ENCODE measurements at regions not wholly inside any gene's neighbourhood (a gene's known extent, or its start where the extent isn't known, plus 50 kb on each side); places are given as distances from the start of the nearest gene placed in this dataset.

- peaks cover 0 to 2% of the 10 kb centered on the region in 2 donors for H3K9me3 Mint-ChIP-seq
These were observed 341.7 kb upstream of the SEMA3D start for GRCh38 chr7:85528581-85528980.

GRCh38 chr7:85525676-85526075, 338.8 kb upstream of the SEMA3D start:
- H3K9me3 Mint-ChIP-seq, result peaks cover 0 to 3% of the 10 kb centered on the region in 2 donors
- no peaks in the 10 kb centered on the region for H3K36me3 Mint-ChIP-seq (ENCODE audit: insufficient read depth)
- DNase-seq, result no peak
- no peak overlapping the region for H3K27ac Mint-ChIP-seq
- H3K4me3 Mint-ChIP-seq, result no peak overlapping the region
- H3K27me3 Mint-ChIP-seq, result no peaks in the 10 kb centered on the region
- H3K4me1 Mint-ChIP-seq (ENCODE audit: low read depth in 2 of 2), result no peaks in the 10 kb centered on the region
- ATAC-seq (replicated peaks), result no peak

More at GRCh38 chr7:85528581-85528980, 341.7 kb upstream of the SEMA3D start:
- no peaks in the 10 kb centered on the region for H3K27me3 Mint-ChIP-seq
- H3K4me1 Mint-ChIP-seq (ENCODE audit: low read depth in 2 of 2), result no peaks in the 10 kb centered on the region
- H3K36me3 Mint-ChIP-seq (ENCODE audit: insufficient read depth), result no peaks in the 10 kb centered on the region
- no peak for ATAC-seq (replicated peaks)
- no peak overlapping the region for H3K4me3 Mint-ChIP-seq
- H3K27ac Mint-ChIP-seq, result no peak overlapping the region
- DNase-seq, result no peak

DNA sequence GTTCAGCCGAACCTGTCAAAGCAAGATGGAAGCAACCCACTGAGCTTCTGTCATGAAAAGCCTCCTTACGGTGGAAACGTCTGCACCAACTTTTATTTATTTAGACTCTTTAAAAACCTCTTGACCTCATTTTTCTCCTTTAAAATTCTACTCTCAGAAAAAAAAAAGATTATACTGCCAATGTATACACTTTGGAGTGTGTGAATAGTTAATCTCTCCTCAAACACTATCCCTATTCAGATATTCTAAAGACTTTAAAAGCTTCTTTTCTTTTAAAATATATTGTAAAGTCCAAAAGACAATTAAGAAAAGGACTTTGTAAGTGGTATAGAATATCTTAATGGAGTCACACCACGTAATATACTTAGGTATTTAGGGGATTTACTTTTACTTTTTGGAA, 335.2 kb upstream of the SEMA3D start:
- H3K9me3 Mint-ChIP-seq, result peaks cover 0 to 5% of the 10 kb centered on the region in 2 donors
- DNase-seq, result no peak

GRCh38 chr7:85521108-85521694, 334.3 kb upstream of the SEMA3D start:
- DNase-seq (no peak), ATAC-seq (replicated peaks) (no peak)
- Mint-ChIP-seq H3K27ac (no peak overlapping the region), H3K27me3 (no peaks in the 10 kb centered on the region), H3K9me3 (peaks cover 0 to 7% of the 10 kb centered on the region in 2 donors), H3K4me1 (ENCODE audit: low read depth in 2 of 2) (no peaks in the 10 kb centered on the region), H3K4me3 (no peak overlapping the region), H3K36me3 (ENCODE audit: insufficient read depth) (peaks cover 3% of the 10 kb centered on the region)

More for the DNA sequence above, 335.2 kb upstream of the SEMA3D start:
- Mint-ChIP-seq H3K4me3 (no peak overlapping the region), H3K27me3 (no peaks in the 10 kb centered on the region), H3K27ac (no peak overlapping the region), H3K36me3 (ENCODE audit: insufficient read depth) (no peaks in the 10 kb centered on the region), H3K4me1 (ENCODE audit: low read depth in 2 of 2) (no peaks in the 10 kb centered on the region)
- ATAC-seq (replicated peaks), result no peak

- Mint-ChIP-seq H3K4me1 (ENCODE audit: low read depth in 2 of 2) (no peaks in the 10 kb centered on the region), H3K9me3 (peaks cover 7 to 9% of the 10 kb centered on the region in 2 donors), H3K27me3 (no peaks in the 10 kb centered on the region), H3K27ac (no peak overlapping the region), H3K4me3 (no peak overlapping the region), H3K36me3 (ENCODE audit: insufficient read depth) (peaks cover 3% of the 10 kb centered on the region)
- no peak for DNase-seq
- no peak for ATAC-seq (replicated peaks)
These were observed 333.3 kb upstream of the SEMA3D start for GRCh38 chr7:85520175-85520574.

GRCh38 chr7:85516675-85517074, 329.8 kb upstream of the SEMA3D start:
- DNase-seq (no peak), ATAC-seq (replicated peaks) (no peak)
- no peak overlapping the region for H3K27ac Mint-ChIP-seq
- H3K4me3 Mint-ChIP-seq, result no peak overlapping the region
- H3K9me3 Mint-ChIP-seq, result peaks cover 7 to 8% of the 10 kb centered on the region in 2 donors
- H3K4me1 Mint-ChIP-seq (ENCODE audit: low read depth in 2 of 2), result no peaks in the 10 kb centered on the region
- H3K36me3 Mint-ChIP-seq (ENCODE audit: insufficient read depth), result peaks cover 3% of the 10 kb centered on the region
- no peaks in the 10 kb centered on the region for H3K27me3 Mint-ChIP-seq

GRCh38 chr7:85512790-85513189, 325.9 kb upstream of the SEMA3D start:
- ATAC-seq (replicated peaks), result no peak
- Mint-ChIP-seq H3K27ac (no peak overlapping the region), H3K4me3 (no peak overlapping the region), H3K36me3 (ENCODE audit: insufficient read depth) (peaks cover 3% of the 10 kb centered on the region), H3K27me3 (no peaks in the 10 kb centered on the region), H3K4me1 (ENCODE audit: low read depth in 2 of 2) (no peaks in the 10 kb centered on the region), H3K9me3 (peaks cover 7 to 11% of the 10 kb centered on the region in 2 donors)
- DNase-seq, result no peak

GRCh38 chr7:85510287-85510686, 323.4 kb upstream of the SEMA3D start:
- Mint-ChIP-seq H3K9me3 (peaks cover 5 to 6% of the 10 kb centered on the region in 2 donors), H3K4me3 (no peak overlapping the region), H3K27ac (no peak overlapping the region), H3K27me3 (no peaks in the 10 kb centered on the region), H3K4me1 (ENCODE audit: low read depth in 2 of 2) (no peaks in the 10 kb centered on the region), H3K36me3 (ENCODE audit: insufficient read depth) (no peaks in the 10 kb centered on the region)
- ATAC-seq (replicated peaks) (no peak), DNase-seq (no peak)

GRCh38 chr7:85509476-85509875, 322.6 kb upstream of the SEMA3D start:
- no peaks in the 10 kb centered on the region for H3K4me1 Mint-ChIP-seq (ENCODE audit: low read depth in 2 of 2)
- no peak overlapping the region for H3K4me3 Mint-ChIP-seq
- DNase-seq (no peak), ATAC-seq (replicated peaks) (no peak)
- no peaks in the 10 kb centered on the region for H3K27me3 Mint-ChIP-seq
- H3K9me3 Mint-ChIP-seq, result peaks cover 6% of the 10 kb centered on the region in 2 donors
- no peaks in the 10 kb centered on the region for H3K36me3 Mint-ChIP-seq (ENCODE audit: insufficient read depth)
- H3K27ac Mint-ChIP-seq, result no peak overlapping the region

GRCh38 chr7:85508642-85509410, 322.0 kb upstream of the SEMA3D start:
- DNase-seq (no peak), ATAC-seq (replicated peaks) (no peak)
- H3K27me3 Mint-ChIP-seq, result no peaks in the 10 kb centered on the region
- H3K27ac Mint-ChIP-seq, result no peak overlapping the region
- no peak overlapping the region for H3K4me3 Mint-ChIP-seq
- no peaks in the 10 kb centered on the region for H3K4me1 Mint-ChIP-seq (ENCODE audit: low read depth in 2 of 2)
- H3K9me3 Mint-ChIP-seq, result peaks cover 6% of the 10 kb centered on the region in 2 donors
- no peaks in the 10 kb centered on the region for H3K36me3 Mint-ChIP-seq (ENCODE audit: insufficient read depth)

GRCh38 chr7:85498031-85498430, 311.2 kb upstream of the SEMA3D start:
- no peak for DNase-seq
- no peak overlapping the region for H3K27ac Mint-ChIP-seq
- ATAC-seq (replicated peaks), result no peak
- no peaks in the 10 kb centered on the region for H3K27me3 Mint-ChIP-seq
- no peaks in the 10 kb centered on the region for H3K4me1 Mint-ChIP-seq (ENCODE audit: low read depth in 2 of 2)
- peaks cover 14 to 15% of the 10 kb centered on the region in 2 donors for H3K9me3 Mint-ChIP-seq
- H3K36me3 Mint-ChIP-seq (ENCODE audit: insufficient read depth), result no peaks in the 10 kb centered on the region
- H3K4me3 Mint-ChIP-seq, result no peak overlapping the region

DNA sequence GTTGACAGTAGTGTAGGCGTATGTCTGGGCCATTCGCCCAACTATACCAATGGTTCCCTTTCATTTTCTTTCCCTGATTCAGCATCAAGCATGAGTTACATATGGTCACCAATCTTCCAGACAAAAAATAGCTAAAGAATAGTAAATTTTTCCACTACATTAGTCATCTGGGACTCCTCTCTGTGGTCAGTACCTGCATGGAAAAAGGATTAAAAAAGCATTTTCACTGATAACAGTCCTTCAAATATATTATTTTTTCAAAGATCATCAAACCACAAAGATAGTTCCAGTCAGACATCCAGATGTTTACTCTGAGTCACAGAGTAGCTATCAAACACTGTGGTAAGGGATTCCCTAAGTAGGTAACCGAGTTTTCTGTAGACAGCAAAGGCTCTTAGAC, 302.6 kb upstream of the SEMA3D start:
- no peaks in the 10 kb centered on the region for H3K36me3 Mint-ChIP-seq (ENCODE audit: insufficient read depth)
- H3K27ac Mint-ChIP-seq, result no peak overlapping the region
- DNase-seq (no peak), ATAC-seq (replicated peaks) (no peak)
- no peak overlapping the region for H3K4me3 Mint-ChIP-seq
- H3K27me3 Mint-ChIP-seq, result no peaks in the 10 kb centered on the region
- H3K9me3 Mint-ChIP-seq, result peaks cover 7 to 27% of the 10 kb centered on the region in 2 donors
- no peaks in the 10 kb centered on the region for H3K4me1 Mint-ChIP-seq (ENCODE audit: low read depth in 2 of 2)

DNA sequence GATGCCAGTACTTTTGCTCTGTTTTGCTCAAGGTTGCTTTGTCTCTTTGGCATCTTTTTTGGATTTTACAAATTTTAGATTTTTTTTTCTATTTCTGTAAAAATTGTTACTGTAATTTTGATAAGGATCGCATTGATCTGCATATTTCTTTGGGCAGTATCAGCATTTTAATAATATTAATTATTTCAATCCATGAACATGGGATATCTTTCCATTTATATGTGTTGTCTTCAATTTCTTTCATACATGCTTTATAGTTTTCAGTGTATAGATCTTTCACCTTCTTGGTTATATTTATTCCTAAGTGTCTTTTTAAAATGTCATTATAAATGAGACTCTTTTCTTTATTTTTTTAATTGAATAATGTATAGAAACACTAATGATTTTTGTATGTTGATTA, 301.6 kb upstream of the SEMA3D start:
- Mint-ChIP-seq H3K27ac (no peak overlapping the region), H3K4me1 (ENCODE audit: low read depth in 2 of 2) (no peaks in the 10 kb centered on the region), H3K9me3 (peaks cover 4 to 22% of the 10 kb centered on the region in 2 donors), H3K4me3 (no peak overlapping the region), H3K36me3 (ENCODE audit: insufficient read depth) (no peaks in the 10 kb centered on the region), H3K27me3 (no peaks in the 10 kb centered on the region)
- ATAC-seq (replicated peaks) (no peak), DNase-seq (no peak)

DNA sequence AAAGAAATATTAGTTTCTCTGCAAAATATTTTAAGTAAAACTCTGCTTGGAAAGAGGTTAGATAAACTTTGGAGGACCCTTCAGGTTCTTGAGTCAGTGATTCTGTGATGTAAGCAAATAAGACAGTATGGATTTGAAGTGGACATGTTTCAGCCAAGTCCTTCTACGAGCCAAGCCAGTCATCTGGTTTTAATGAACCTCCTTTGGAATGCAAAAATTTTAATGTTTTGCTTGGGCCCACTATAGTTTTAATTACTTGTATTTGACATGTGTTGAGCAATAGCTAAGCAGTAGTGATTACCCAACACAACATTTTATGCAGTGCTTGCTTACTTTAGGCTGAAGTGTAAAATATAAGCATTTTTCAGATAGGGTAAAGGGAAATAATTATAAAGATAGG, 296.3 kb upstream of the SEMA3D start:
- Mint-ChIP-seq H3K27me3 (no peaks in the 10 kb centered on the region), H3K4me3 (no peak overlapping the region), H3K4me1 (ENCODE audit: low read depth in 2 of 2) (no peaks in the 10 kb centered on the region), H3K27ac (no peak overlapping the region), H3K36me3 (ENCODE audit: insufficient read depth) (no peaks in the 10 kb centered on the region), H3K9me3 (peaks cover 5 to 13% of the 10 kb centered on the region in 2 donors)
- no peak for ATAC-seq (replicated peaks)
- DNase-seq, result no peak
